AG04449 (cell line): ENCODE measurements at regions not wholly inside any gene's neighbourhood (a gene's known extent, or its start where the extent isn't known, plus 50 kb on each side); places are given as distances from the start of the nearest gene placed in this dataset.

ENCODE experiments used
- CTCF ChIA-PET: fragments of 350-600 bp; formaldehyde crosslinking; extraction: SDS; loops from one replicate; lab custom pipeline; 2021; ENCODE audit warnings: antibody characterized with exemption; lab: Yijun Ruan, JAX
- POLR2A ChIA-PET: fragments of 400-600, 350-600 bp; formaldehyde crosslinking; extraction: SDS; loops from one replicate; lab custom pipeline; 2020; ENCODE audit warnings: antibody characterized with exemption, inconsistent platforms; lab: Yijun Ruan, JAX
- DNase-seq: peaks from one replicate; pipeline ENCODE4 v3.0.0-alpha.2; 2010; ENCODE audit warnings: low read depth, low spot score
- H3K4me3 ChIP-seq: 2 replicates; pipeline ENCODE4 v1.5.1; 2011; ENCODE audit warnings: low read depth, mild to moderate bottlenecking, control low read depth, low read length
- TF ChIP-seq, protein P1 (sequence below): IDR thresholded peaks from one replicate; pipeline ENCODE4 v1.5.1; 2011; ENCODE audit warnings: mild to moderate bottlenecking, moderate library complexity, low read length, control low read depth, inconsistent platforms; ENCODE audit not compliant: insufficient read depth; ENCODE audit errors: missing control alignments

DNA sequence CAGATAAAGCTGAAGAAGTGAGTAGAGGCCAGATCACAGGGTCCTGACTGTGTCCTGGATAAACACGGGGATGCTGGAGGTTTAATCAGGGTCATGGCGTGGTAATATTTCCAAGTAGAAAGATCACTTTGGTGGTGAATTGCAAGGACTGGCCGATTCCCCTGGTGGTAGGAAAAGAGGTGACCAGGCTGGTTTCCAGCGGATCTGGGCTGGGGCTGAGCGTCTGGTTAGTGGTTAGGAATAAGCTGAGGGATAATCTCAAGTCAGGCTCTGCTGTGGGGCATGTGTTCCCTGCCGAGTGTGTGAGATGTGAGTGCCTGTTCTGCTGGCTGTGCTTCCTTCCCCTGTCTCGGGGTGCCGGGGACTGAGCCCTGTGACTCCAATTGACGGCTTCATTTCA lies 484.0 kb downstream of the TSN start:
- no peak for DNase-seq
- POLR2A ChIA-PET, result no interaction called here
- CTCF ChIA-PET, result no interaction called here
- TF ChIP-seq, protein P1, sequence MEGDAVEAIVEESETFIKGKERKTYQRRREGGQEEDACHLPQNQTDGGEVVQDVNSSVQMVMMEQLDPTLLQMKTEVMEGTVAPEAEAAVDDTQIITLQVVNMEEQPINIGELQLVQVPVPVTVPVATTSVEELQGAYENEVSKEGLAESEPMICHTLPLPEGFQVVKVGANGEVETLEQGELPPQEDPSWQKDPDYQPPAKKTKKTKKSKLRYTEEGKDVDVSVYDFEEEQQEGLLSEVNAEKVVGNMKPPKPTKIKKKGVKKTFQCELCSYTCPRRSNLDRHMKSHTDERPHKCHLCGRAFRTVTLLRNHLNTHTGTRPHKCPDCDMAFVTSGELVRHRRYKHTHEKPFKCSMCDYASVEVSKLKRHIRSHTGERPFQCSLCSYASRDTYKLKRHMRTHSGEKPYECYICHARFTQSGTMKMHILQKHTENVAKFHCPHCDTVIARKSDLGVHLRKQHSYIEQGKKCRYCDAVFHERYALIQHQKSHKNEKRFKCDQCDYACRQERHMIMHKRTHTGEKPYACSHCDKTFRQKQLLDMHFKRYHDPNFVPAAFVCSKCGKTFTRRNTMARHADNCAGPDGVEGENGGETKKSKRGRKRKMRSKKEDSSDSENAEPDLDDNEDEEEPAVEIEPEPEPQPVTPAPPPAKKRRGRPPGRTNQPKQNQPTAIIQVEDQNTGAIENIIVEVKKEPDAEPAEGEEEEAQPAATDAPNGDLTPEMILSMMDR, result no peak
- no peak overlapping the region for H3K4me3 ChIP-seq

DNA sequence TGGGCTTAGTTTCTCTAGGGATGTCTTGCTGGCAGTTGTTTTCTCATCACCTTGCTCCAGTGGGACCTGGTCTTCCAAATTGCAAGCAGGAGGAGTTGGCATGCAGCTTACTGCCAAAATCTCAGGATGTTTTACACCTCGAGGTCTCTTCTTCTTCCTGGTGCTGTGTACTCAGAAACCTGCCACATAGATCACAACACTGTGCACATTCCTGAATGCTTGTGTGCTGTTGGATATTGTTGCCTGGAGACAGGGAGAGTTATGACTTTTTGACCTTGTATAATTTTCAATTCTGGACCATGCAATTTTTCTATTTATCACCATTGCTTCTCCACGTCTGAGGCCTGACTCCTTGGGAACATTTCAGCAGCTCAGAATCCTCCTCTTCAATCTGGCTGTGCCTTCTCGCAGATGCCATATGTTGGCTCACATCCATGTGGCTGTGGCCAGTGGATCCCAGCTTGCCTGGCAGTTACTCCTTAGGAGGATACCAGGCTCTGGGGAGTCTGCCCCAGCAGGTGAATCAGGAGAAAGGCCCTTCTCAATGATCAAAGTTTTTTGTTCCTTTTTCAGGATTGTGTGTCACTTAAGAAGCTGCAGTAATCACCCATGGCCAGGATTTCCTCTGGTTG lies 489.3 kb downstream of the TSN start:
- no peak overlapping the region for H3K4me3 ChIP-seq
- ChIA-PET CTCF (no interaction called here), POLR2A (no interaction called here)
- DNase-seq, result no peak
- TF ChIP-seq, protein P1, result no peak

DNA sequence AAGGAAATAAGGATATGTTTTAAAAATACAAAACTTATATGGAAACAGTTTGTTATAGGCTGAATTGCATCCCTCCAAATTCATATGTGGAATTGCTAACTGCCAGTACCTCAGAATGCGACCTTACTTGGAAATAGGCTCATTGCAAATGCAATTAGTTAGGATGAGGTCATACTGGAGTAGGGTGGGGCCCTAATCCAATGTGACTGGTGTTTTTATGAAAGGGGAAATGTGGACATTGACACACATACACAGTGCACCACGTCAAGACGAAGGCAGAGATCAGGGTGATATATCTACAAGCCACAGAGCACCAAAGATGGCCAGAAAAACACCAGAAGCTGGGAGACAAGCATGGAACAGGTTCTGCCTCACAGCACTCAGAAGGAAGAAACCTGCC lies 494.2 kb downstream of the TSN start:
- TF ChIP-seq, protein P1, result no peak
- CTCF ChIA-PET, result no interaction called here
- DNase-seq, result no peak
- POLR2A ChIA-PET, result no interaction called here
- H3K4me3 ChIP-seq, result no peak overlapping the region

DNA sequence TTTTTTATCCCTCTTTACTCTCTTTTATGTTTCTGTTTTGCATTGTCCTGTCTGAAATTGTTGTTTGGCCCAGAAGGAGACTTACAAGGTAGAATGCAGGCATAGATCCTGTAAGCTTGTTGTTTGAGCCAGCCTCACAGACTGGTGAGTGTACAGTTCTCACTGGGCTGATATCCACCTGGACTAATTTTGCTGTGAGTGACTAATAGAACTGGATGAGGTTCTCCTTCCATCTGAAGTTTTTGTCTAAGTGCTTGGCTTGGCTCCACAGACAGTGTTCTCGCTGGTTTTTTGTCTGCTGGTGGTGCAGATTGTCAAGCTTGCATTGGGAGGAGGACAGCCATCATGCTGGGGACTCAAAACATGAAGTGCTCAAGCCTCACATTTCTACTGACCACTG lies 495.7 kb downstream of the TSN start:
- CTCF ChIA-PET, result no interaction called here
- POLR2A ChIA-PET, result no interaction called here
- DNase-seq, result no peak
- H3K4me3 ChIP-seq, result no peak overlapping the region
- TF ChIP-seq, protein P1, result no peak

DNA sequence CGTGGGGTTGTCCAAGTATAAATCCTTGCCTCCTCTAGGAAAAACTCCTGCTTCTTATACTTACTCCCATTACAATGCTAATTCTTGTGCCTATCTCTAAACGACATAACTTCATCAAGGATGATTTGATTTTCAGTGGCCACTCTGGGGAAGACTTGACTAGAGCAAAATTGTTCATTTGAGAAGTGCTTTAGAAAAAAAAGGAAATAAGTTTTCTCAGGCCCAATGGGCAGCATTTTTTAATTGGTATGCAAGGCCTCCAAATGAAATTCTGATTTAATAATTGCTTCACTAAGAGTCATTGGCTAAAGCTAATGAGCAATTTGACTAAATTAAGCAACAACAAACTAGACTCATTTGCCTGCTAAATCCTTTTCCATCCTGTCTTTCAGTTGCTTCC lies 496.1 kb downstream of the TSN start:
- ChIA-PET CTCF (no interaction called here), POLR2A (no interaction called here)
- H3K4me3 ChIP-seq, result no peak overlapping the region
- TF ChIP-seq, protein P1, result no peak
- no peak for DNase-seq

DNA sequence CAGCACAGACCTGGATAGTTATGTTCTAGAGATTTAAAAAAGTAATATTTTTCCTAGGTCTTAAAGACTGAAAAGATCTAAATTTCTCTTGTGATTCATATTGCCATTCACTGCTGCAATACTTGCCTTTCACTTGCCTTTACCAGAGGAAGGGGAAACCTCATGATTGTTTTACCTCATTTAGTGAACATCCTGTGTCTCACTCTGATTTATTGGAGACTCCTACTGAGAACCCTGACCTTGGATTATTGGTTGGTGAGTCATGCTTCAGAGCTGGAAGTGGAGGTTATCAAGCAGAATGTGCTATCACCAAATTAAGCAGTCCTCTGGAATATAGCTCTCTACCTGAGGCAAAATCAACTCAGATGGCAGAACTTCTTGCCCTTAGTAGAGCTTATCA lies 500.5 kb downstream of the TSN start:
- TF ChIP-seq, protein P1, result no peak
- no peak overlapping the region for H3K4me3 ChIP-seq
- CTCF ChIA-PET, result no interaction called here
- DNase-seq, result no peak
- POLR2A ChIA-PET, result no interaction called here
